GM19438 (cell line): ENCODE measurements at regions not wholly inside any gene's neighbourhood (a gene's known extent, or its start where the extent isn't known, plus 50 kb on each side); places are given as distances from the start of the nearest gene placed in this dataset.
"Not testable (repeated sequence)": the region's sequence is repeated elsewhere in the genome, so short reads cannot be mapped to it uniquely, and the experiment has no call there.

ENCODE experiments used
- ATAC-seq: cut with Tn5 transposase; IDR thresholded peaks from one replicate; pipeline ENCODE4 v1.9.1; 2021; ENCODE audit warnings: low read depth; ENCODE audit not compliant: unreplicated experiment

DNA sequence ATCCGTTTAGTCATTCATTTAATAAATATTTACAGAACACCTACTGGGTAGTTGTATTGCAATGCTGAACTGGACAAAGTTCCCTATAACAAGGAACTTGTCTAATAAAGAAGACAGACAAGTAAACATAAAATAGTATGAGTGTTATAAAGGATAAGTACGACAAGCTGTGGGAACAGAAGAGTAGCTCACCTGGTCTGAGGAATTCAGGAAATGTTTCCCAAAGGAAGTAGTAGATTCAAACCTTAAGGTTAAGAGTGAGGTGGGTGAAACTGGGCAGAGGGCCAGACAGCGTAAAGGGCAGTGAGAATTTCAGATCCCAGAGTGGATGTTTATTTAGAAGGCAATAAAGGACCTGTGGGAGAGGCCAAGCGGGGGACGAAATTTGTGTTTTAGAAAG is 72.3 kb upstream of the CD2AP start:
- no peak for ATAC-seq

DNA sequence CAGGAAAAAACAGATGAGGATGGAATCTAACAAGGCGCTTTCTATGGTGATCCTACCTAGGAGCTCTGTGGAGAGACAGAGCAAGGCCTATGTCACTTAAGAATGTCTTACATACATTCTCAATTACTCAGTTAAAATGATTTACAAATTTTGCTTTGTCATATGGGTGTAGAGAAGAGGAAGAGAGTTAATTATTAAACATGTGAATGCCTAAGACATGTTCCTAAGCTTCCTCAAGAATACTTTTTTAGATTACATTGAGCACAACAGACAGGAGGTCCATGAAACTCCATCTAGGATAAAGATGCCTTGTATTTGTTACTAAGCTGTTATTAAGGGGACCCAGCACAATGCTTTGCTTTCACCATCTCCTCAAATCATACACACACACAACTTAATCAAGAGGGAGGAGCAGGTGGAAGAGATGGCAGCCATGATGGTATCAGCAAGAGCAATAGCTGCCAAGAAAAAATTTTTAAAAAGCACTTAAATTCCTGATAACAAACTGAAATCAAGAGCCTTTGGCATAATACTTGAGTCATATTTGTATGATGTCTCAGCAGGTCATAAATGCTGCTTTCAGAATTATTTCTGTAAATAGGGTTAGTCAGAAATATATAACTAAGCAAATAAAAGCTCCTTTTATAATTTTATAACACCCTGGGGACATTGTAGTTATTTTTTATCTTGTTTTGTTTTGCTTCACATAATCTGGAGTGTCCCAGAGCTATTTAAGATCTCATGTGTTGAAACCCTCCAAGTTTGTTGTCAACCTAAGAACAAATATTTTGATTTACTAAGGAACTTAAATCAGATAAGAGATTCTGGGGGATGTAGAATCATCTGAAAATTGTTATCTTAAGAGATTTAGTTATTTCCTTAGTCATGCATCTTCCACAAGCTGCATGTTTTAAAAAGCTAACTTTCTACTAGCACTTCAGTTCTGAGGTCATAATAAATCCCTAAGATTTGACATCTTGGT is 70.0 kb upstream of the CD2AP start:
- no peak for ATAC-seq

GRCh38 chr6:47413752-47414422 is 63.7 kb upstream of the CD2AP start:
- peak; percentile 61 for ATAC-seq

DNA sequence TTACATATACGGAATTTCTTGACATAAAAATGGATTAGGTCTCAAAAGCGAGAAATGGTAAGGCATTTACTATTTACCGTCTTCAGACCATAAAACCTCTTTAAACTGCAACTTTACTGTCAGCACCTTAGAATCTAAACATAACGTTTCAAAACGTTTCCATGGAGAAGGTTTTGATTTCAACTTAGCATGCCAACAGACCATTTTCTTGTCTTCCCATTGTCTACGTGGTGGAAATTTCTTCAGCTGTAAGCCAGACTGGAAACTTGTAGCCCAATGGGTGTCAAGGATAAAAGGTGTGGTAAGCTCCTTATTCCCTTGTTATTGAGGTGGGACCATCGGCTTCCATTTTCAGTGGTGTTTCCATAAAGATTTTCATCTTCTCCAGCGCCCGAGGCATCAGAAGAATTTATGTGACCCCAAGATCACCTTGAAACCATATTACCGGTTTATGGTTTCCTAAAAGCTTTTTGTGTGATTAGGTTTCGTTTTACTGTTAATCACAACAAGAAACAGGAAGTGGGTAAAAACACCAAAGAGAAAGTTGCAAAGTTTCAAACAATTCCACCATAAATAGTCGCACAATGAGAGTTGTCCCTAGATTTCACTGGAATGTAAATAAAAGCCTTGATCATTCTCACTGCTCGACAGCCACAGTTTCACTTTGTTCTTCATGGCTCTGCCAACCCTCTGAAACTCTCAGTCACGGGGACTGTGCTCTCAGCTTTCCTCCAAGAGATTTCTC is 63.0 kb upstream of the CD2AP start:
- peak; percentile 71 for ATAC-seq

- no peak for ATAC-seq
These were observed 60.9 kb upstream of the CD2AP start for GRCh38 chr6:47416396-47417345.

- ATAC-seq, result no peak
These were observed 58.0 kb upstream of the CD2AP start for GRCh38 chr6:47419621-47420020.

GRCh38 chr6:47420394-47421371 is 56.9 kb upstream of the CD2AP start:
- no peak for ATAC-seq

DNA sequence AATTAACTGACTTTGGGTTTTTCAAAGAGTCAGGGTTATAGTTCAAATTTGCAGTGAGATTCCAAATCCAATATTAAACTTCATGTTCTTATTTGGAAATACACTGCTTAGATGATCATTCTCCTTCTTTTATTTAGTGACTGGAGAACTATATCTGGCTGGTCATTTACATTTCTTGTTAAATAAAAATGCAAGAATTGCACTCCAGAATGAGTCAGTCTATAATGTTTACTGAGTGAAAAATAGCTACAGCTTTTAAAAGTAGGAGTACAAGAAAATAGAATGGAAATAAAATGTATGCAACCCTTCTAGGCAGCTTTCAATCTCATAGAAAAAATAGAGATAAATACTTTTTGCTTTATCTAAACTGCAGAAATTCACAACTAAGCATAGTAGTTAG is 54.5 kb upstream of the CD2AP start:
- ATAC-seq, result no peak

- no peak for ATAC-seq
These were observed 53.2 kb upstream of the CD2AP start for GRCh38 chr6:47424436-47424836.

GRCh38 chr6:47425724-47426123 is 51.9 kb upstream of the CD2AP start:
- ATAC-seq, result not testable (repeated sequence)

DNA sequence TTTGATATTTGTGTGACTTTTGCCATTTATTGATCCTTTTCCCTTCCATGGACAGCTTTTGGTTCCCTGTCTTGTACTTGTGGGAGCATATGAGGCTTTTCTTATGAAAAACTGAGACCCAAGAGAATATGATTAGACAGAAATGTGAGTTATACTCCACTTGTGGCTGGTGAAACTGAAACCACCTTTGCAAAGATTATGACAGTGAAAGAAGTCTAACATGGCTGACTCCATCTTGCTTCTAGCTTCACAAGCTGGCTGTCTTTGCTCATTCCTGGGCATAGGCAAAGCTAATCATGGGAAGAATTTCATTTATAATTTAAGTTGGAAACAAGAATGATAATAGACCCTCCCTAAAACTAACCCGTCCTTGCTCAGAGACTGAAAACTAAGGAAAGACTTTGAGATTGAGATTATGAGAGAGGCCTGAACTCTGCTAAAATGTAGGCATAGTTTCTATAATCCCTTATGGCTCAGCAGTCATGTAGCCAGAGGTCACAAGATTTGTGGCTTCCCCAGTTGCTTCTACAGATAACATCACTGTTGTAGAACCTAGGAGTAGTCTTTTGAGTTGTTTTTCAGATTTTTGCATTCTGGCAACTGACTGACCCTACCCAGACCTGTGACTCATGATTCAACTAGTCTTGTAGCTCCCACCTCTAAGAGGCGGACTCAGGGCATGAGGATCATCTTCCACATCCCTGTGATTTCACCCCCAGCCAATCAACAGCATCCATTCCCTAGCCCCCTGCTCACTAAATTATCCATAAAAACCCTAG is 50.9 kb upstream of the CD2AP start:
- no peak for ATAC-seq

DNA sequence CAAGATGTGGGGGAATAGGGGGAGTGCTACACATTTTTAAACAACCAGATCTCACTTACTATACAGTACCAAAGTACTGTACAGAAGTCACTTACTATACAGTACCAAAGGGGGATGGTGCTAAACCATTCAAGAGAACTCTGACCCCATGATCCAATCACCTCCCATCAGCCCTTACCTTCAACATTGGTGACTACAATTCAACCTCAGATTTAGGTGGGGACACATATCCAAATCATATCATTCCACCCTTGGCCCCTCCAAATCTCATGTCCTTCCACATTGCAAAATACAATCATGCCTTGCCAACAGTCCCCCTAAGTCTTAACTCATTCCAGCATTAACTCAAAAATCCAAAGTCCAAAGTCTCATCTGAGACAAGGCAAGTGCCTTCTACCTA is 49.9 kb upstream of the CD2AP start:
- ATAC-seq, result no peak
